ENCODE measurements at regions not wholly inside any gene's neighbourhood (a gene's known extent, or its start where the extent isn't known, plus 50 kb on each side); places are given as distances from the start of the nearest gene placed in this dataset.

- intact Hi-C loops (cut with DNase I): no loop called here
Measured at GRCh38 chr13:68696907-68697306, 1410.7 kb upstream of the ATXN8OS start.

DNA sequence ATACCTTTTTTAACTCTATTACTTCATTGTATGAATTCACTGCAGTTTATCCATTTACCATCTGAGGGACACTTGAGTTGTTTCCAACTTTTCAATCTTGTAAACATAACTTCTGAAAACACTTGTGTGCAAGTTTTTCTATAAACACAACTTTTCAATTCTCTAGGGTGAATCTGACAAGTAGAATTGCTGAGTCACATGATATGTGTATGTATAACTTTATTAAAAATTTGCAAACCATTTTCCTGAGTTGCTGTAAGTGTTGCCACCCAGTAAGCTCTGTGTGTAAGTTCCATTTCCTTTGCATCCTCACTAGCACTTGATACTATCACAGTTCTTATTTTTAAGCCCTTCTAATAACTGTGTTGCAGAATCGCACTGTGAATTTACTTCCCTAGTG is 1415.6 kb upstream of the ATXN8OS start:
- Histone ChIP-seq H3K4me3 (no peak overlapping the region), H3K27ac (no peak overlapping the region), H3K9me3 (peaks cover 0 to 2% (median 0%) of the 10 kb centered on the region in 12 donors), H3K27me3 (no peaks in the 10 kb centered on the region), H3K36me3 (no peaks in the 10 kb centered on the region), H3K4me1 (no peaks in the 10 kb centered on the region)
- no peak for TF ChIP-seq CTCF (IDR thresholded peaks at IDR 0.05)
- TF ChIP-seq POLR2A (IDR thresholded peaks at IDR 0.05): no peak
- no peak for DNase-seq
- intact Hi-C loops (cut with DNase I): no loop called here
- no peak for ATAC-seq
- WGBS, 4 donors: 89 to 98% (median 97%) methylated on average over 1 of the region's 1 CpG

More at GRCh38 chr13:68696907-68697306, 1410.7 kb upstream of the ATXN8OS start:
- no peak overlapping the region for H3K4me3 ChIP-seq
- no peak overlapping the region for H3K27ac ChIP-seq
- DNase-seq: no peak
- WGBS, 4 donors: 68 to 93% (median 90%) methylated on average over 2 of the region's 2 CpGs
- H3K27me3 ChIP-seq: no peaks in the 10 kb centered on the region
- H3K4me1 ChIP-seq: no peaks in the 10 kb centered on the region
- TF ChIP-seq POLR2A (IDR thresholded peaks at IDR 0.05) (no peak), CTCF (IDR thresholded peaks at IDR 0.05) (no peak)
- no peaks in the 10 kb centered on the region for H3K36me3 ChIP-seq
- peaks cover 0 to 4% (median 0%) of the 10 kb centered on the region in 12 donors for H3K9me3 ChIP-seq
- no peak for ATAC-seq

- 45 to 60% (median 50%) methylated on average over 2 of the region's 2 CpGs for WGBS, 4 donors
- H3K27ac ChIP-seq: no peak overlapping the region
Measured at GRCh38 chr13:68690567-68690966, 1417.1 kb upstream of the ATXN8OS start.

DNA sequence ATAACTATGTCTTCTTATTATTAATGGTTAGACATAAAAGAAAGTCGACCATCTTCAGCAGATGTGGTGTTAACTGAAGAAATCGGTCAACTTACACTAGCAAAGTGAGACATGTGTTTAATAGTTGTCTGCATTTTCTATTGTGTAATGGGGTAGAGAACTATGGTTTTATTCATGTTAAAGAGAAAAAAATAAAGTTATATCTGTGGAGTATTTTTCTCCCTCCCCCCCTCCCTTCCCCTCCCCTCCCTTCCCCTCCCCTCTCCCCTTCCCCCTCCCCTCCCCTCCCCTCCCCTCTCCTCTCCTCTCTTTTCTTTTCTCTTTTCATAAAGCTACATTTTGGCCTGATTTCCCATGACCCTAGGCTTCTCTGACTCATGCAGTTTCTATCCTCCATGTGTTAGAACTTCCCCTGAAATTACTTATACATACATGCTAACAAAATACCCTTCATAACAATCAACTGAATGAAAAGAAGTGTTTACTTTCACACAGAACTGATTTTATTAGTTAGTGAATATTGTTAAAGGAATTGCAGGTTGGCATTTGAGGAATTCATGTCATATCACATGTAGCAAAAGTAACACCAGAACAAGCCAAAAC is 1431.0 kb upstream of the ATXN8OS start:
- no peak for ATAC-seq
- H3K9me3 ChIP-seq: no peaks in the 10 kb centered on the region
- WGBS, 4 donors: 75 to 80% (median 77%) methylated on average over 2 of the region's 2 CpGs
- no peaks in the 10 kb centered on the region for H3K4me1 ChIP-seq
- H3K27me3 ChIP-seq: no peaks in the 10 kb centered on the region
- DNase-seq: no peak
- no peak overlapping the region for H3K4me3 ChIP-seq
- no peak for TF ChIP-seq POLR2A (IDR thresholded peaks at IDR 0.05)
- TF ChIP-seq CTCF (IDR thresholded peaks at IDR 0.05): no peak
- no peak overlapping the region for H3K27ac ChIP-seq
- no peaks in the 10 kb centered on the region for H3K36me3 ChIP-seq
- intact Hi-C loops (cut with DNase I): no loop called here

More at GRCh38 chr13:68690567-68690966, 1417.1 kb upstream of the ATXN8OS start:
- Histone ChIP-seq H3K4me1 (no peaks in the 10 kb centered on the region), H3K4me3 (no peak overlapping the region), H3K36me3 (no peaks in the 10 kb centered on the region), H3K9me3 (peaks cover 0 to 2% (median 0%) of the 10 kb centered on the region in 12 donors), H3K27me3 (no peaks in the 10 kb centered on the region)
- TF ChIP-seq POLR2A (IDR thresholded peaks at IDR 0.05): no peak
- no peak for TF ChIP-seq CTCF (IDR thresholded peaks at IDR 0.05)
- no peak for ATAC-seq
- intact Hi-C loops (cut with DNase I): no loop called here
- DNase-seq: no peak

All from heart left ventricle (tissue), 16 donors.